HFF-Myc (cell line): ENCODE measurements at regions not wholly inside any gene's neighbourhood (a gene's known extent, or its start where the extent isn't known, plus 50 kb on each side); places are given as distances from the start of the nearest gene placed in this dataset.
A peak's percentile ranks its signal among the peaks of the same experiment; 100 is the strongest.

Experiments used
- DNase-seq: peaks from one replicate; pipeline ENCODE4 v3.0.0-alpha.2; 2011; ENCODE audit warnings: low read depth; ENCODE audit errors: extremely low read depth
- H3K4me3 ChIP-seq: replicated peaks from 2 replicates; pipeline ENCODE4 v1.5.1; 2011; ENCODE audit warnings: low read depth, mild to moderate bottlenecking, control low read depth, low read length
- CTCF ChIP-seq: IDR thresholded peaks from 2 replicates; pipeline ENCODE4 v1.5.1; 2012; ENCODE audit warnings: mild to moderate bottlenecking, low read depth, low read length, control low read depth; ENCODE audit errors: missing control alignments

GRCh38 chr3:66142079-66142478, 78.7 kb upstream of the SLC25A26 start:
- H3K4me3 ChIP-seq, result no peak overlapping the region
- no peak for TF ChIP-seq CTCF
- no peak for DNase-seq

DNA sequence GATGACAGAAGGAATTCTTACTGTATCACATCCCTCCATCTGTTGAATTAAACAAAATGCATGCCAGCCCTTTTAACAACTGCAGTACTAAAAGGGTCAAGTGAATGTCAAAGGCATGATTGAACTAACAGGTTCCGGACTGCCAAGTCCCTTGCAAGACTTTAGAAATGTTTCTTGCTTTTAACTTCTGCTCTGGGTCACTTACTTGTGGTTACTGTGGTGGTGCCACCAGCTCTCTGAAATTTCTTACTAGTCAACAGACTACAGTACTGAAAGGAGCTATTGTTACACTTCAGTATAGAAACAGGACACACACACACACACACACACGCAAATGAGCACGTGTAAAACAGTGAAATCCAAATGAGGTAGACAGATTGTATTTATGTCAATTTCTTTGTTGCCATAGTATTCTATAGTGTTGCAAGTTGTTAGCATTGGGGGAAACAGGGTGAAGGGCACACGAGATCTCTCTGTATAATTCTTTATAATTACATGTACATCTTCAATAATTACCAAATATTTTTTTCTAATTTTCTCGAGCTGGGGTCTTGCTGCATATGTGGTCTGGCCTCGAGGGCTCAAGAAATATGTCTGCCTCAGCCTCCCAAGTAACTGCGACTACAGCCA, 79.9 kb upstream of the SLC25A26 start:
- DNase-seq, result no peak
- TF ChIP-seq CTCF, result no peak

GRCh38 chr3:66140106-66140505, 80.7 kb upstream of the SLC25A26 start:
- no peak for DNase-seq
- no peak for TF ChIP-seq CTCF
- H3K4me3 ChIP-seq, result no peak overlapping the region

More for the DNA sequence above, 79.9 kb upstream of the SLC25A26 start:
- H3K4me3 ChIP-seq, result no peak overlapping the region

DNA sequence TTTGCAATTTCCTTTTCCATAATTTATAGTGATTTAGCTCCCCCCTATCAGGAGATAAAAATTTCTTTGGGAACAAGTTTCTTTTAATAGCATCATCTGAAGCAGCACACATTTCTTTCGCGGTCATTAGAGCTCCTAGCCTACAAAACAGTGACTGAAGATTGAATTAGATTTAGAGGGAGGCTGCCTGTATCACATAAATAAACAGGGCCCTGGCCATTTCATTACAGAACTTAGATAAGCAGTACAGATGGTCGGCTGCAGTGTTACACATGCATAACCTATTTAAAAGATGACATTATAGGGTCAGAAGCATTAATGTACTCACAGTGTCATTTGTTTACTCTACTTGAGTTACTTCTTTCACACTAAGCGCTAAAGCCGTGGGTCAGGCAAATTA, 81.4 kb upstream of the SLC25A26 start:
- H3K4me3 ChIP-seq, result no peak overlapping the region
- DNase-seq, result no peak
- no peak for TF ChIP-seq CTCF

GRCh38 chr3:66138336-66139313, 82.2 kb upstream of the SLC25A26 start:
- H3K4me3 ChIP-seq, result no peak overlapping the region
- DNase-seq, result peak; percentile 66
- TF ChIP-seq CTCF, result peak; percentile 77

GRCh38 chr3:66136597-66136996, 84.2 kb upstream of the SLC25A26 start:
- no peak overlapping the region for H3K4me3 ChIP-seq
- no peak for TF ChIP-seq CTCF
- DNase-seq, result no peak
